ENCODE measurements at regions not wholly inside any gene's neighbourhood (a gene's known extent, or its start where the extent isn't known, plus 50 kb on each side); places are given as distances from the start of the nearest gene placed in this dataset.
A peak's percentile ranks its signal among the peaks of the same experiment; 100 is the strongest.

GRCh38 chr2:192314800-192315481 lies 120.2 kb upstream of the TMEFF2 start:
- Histone ChIP-seq H2AFZ (ENCODE audit: low read length) (no peak overlapping the region), H3K79me2 (ENCODE audit: insufficient read depth, low read length) (no peaks in the 10 kb centered on the region), H3K27ac (ENCODE audit: extremely low read length, insufficient read depth, low read length) (no peak overlapping the region), H3K9me3 (ENCODE audit: low read length) (no peaks in the 10 kb centered on the region), H4K20me1 (ENCODE audit: insufficient read depth, low read length) (no peaks in the 10 kb centered on the region), H3K27me3 (ENCODE audit: control insufficient read depth in 1 of 2, insufficient read depth in 2 of 2, low read length in 2 of 2) (no peaks in the 10 kb centered on the region), H3K4me2 (ENCODE audit: low read depth, low read length) (no peak overlapping the region), H3K4me3 (replicated peaks in 1 of 3; ENCODE audit: insufficient read depth in 1 of 3, low read depth in 2 of 3, low read length in 3 of 3) (no peak overlapping the region), H3K9ac (ENCODE audit: insufficient read depth, low read depth, low read length) (no peak overlapping the region), H3K4me1 (ENCODE audit: insufficient read depth, low read length) (no peaks in the 10 kb centered on the region), H3K36me3 (replicated peaks in 1 of 2; ENCODE audit: control insufficient read depth in 1 of 2, insufficient read depth in 2 of 2, low read length in 2 of 2) (no peaks in the 10 kb centered on the region)
- ChIA-PET POLR2A (no interaction called here), CTCF (ENCODE audit: low intra/inter-chr PET ratio, low total read pairs) (no interaction called here)
- intact Hi-C loops (cut with micrococcal nuclease; ENCODE audit: unreplicated experiment): no loop called here
- TF ChIP-seq ZNF512B (CRISPR knock-in tag; IDR thresholded peaks at IDR 0.05; ENCODE audit: borderline replicate concordance): no peak
- no peak for TF ChIP-seq ZNF777 (CRISPR knock-in tag; IDR thresholded peaks at IDR 0.05)
- no peak for TF ChIP-seq TOPORS (CRISPR knock-in tag; IDR thresholded peaks at IDR 0.05)
- TF ChIP-seq ZNF75D (CRISPR knock-in tag; IDR thresholded peaks at IDR 0.05; ENCODE audit: borderline replicate concordance): no peak
- TF ChIP-seq ELF3 (CRISPR knock-in tag; IDR thresholded peaks at IDR 0.05): no peak
- TF ChIP-seq TBP (CRISPR knock-in tag; IDR thresholded peaks at IDR 0.05): no peak
- no peak for TF ChIP-seq GABPB1 (CRISPR knock-in tag; IDR thresholded peaks at IDR 0.05)
- no peak for TF ChIP-seq GATAD2A (CRISPR knock-in tag; IDR thresholded peaks at IDR 0.05)
- no peak for TF ChIP-seq ZNF17 (CRISPR knock-in tag; IDR thresholded peaks at IDR 0.05)
- no peak for TF ChIP-seq NCOA1 (CRISPR knock-in tag; IDR thresholded peaks at IDR 0.05)
- TF ChIP-seq ZNF687 (CRISPR knock-in tag; IDR thresholded peaks at IDR 0.05): no peak
- no peak for TF ChIP-seq IRF2 (CRISPR knock-in tag; IDR thresholded peaks at IDR 0.05)
- TF ChIP-seq CREB3 (CRISPR knock-in tag; IDR thresholded peaks at IDR 0.05): no peak
- peak; percentile 61 for ATAC-seq
- no TSS peak for BruUV-seq (replicated peaks)
- in situ Hi-C loops (cut with HindIII; ENCODE audit: extremely low pct_ligation_motif_present, low pct_unique_long_range_greater_than_20kb): no loop called here
- no peak for FAIRE-seq
- 17% methylated on average over 7 of the region's 26 CpGs for WGBS (ENCODE audit: low lambda C conversion rate)
- DNase-seq (ENCODE audit: low spot score): no peak
